ENCODE measurements at regions not wholly inside any gene's neighbourhood (a gene's known extent, or its start where the extent isn't known, plus 50 kb on each side); places are given as distances from the start of the nearest gene placed in this dataset.

DNA sequence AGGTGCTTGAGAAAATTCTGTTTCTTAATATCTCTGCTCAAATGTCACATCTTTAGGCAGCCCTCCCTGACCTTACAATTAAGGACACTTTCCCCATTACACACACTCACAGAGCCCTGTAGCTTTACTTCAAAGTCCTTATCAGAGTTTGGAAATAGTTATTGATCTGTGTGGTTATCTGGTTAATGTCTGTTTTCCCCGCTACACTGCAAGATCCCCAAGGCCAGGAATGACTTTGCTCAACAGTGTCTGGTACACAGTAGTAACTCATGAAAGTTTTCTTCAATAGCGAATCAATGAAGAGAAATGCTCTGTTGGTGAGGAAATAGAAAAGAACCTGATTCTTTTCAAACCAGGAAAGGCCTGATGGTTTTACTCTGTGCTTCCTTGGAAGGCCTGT, 554.4 kb downstream of the REEP3 start (continued):
- TF ChIP-seq REST (IDR thresholded peaks at IDR 0.05; ENCODE audit: borderline replicate concordance in 1 of 2, low read depth in 1 of 2, low read length in 2 of 2) (no peak), NR2C2 (CRISPR knock-in tag; IDR thresholded peaks at IDR 0.05; ENCODE audit: borderline replicate concordance) (peak; percentile 60; the same call in 1 of the 2 replicates), ZFP1 (CRISPR knock-in tag; IDR thresholded peaks at IDR 0.05) (no peak), MED8 (CRISPR knock-in tag; IDR thresholded peaks at IDR 0.05; ENCODE audit: insufficient replicate concordance) (no peak), SALL1 (CRISPR knock-in tag; IDR thresholded peaks at IDR 0.05) (peak; percentile 90; the same call in 1 of the 2 replicates), ZNF501 (CRISPR knock-in tag; IDR thresholded peaks at IDR 0.05) (no peak), STAT5B (CRISPR knock-in tag; IDR thresholded peaks at IDR 0.05) (no peak), THRA (CRISPR knock-in tag; IDR thresholded peaks at IDR 0.05; ENCODE audit: borderline replicate concordance) (peak; percentile 98), ZBTB43 (CRISPR knock-in tag; conservative IDR thresholded peaks at IDR 0.05) (no peak), ZBTB1 (CRISPR knock-in tag; IDR thresholded peaks at IDR 0.05; ENCODE audit: borderline replicate concordance) (no peak), HNF4A (CRISPR knock-in tag; IDR thresholded peaks at IDR 0.05) (peak; percentile 86), HOMEZ (CRISPR knock-in tag; IDR thresholded peaks at IDR 0.05; ENCODE audit: low read depth) (peak; percentile 31; the same call in 1 of the 2 replicates), GATAD2A (CRISPR knock-in tag; IDR thresholded peaks at IDR 0.05) (peak; percentile 94), ZNF660 (CRISPR knock-in tag; IDR thresholded peaks at IDR 0.05; ENCODE audit: borderline replicate concordance, low read depth) (no peak), TBX3 (IDR thresholded peaks at IDR 0.05; ENCODE audit: borderline replicate concordance) (peak; percentile 33; the same call in 1 of the 2 replicates), NFE2L2 (IDR thresholded peaks at IDR 0.05; ENCODE audit: low read length) (peak; percentile 47; the same call in 1 of the 2 replicates), ZNF225 (CRISPR knock-in tag; IDR thresholded peaks at IDR 0.05) (no peak), ZNF460 (CRISPR knock-in tag; IDR thresholded peaks at IDR 0.05; ENCODE audit: borderline replicate concordance) (no peak), NCOR1 (IDR thresholded peaks at IDR 0.05; ENCODE audit: borderline replicate concordance, low read length) (peak; percentile 67; the same call in 1 of the 2 replicates), HOXA5 (CRISPR knock-in tag; IDR thresholded peaks at IDR 0.05) (0 out of 2 replicates have a peak, but pooled peaks have one; percentile 65), SP140L (CRISPR knock-in tag; IDR thresholded peaks at IDR 0.05; ENCODE audit: borderline replicate concordance) (no peak), ZNF451 (CRISPR knock-in tag; IDR thresholded peaks at IDR 0.05) (no peak)
- TF ChIP-seq, protein P1, sequence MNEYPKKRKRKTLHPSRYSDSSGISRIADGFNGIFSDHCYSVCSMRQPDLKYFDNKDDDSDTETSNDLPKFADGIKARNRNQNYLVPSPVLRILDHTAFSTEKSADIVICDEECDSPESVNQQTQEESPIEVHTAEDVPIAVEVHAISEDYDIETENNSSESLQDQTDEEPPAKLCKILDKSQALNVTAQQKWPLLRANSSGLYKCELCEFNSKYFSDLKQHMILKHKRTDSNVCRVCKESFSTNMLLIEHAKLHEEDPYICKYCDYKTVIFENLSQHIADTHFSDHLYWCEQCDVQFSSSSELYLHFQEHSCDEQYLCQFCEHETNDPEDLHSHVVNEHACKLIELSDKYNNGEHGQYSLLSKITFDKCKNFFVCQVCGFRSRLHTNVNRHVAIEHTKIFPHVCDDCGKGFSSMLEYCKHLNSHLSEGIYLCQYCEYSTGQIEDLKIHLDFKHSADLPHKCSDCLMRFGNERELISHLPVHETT (CRISPR knock-in tag; conservative IDR thresholded peaks at IDR 0.05) = no peak

Data from HepG2 (cell line).